Epidermal melanocyte (primary cell): ENCODE measurements at regions not wholly inside any gene's neighbourhood (a gene's known extent, or its start where the extent isn't known, plus 50 kb on each side); places are given as distances from the start of the nearest gene placed in this dataset.
"Not testable (repeated sequence)": the region's sequence is repeated elsewhere in the genome, so short reads cannot be mapped to it uniquely, and the experiment has no call there.

Experiments used
- DNase-seq: peaks from one replicate; pipeline ENCODE4 v3.0.0; 2011; ENCODE audit warnings: low spot score; ENCODE audit not compliant: insufficient read length

GRCh38 chr3:25184641-25185250 is 243.3 kb upstream of the RARB start:
- DNase-seq = no peak

GRCh38 chr3:25191673-25192072 is 236.4 kb upstream of the RARB start:
- no peak for DNase-seq

GRCh38 chr3:25199567-25199966 is 228.5 kb upstream of the RARB start:
- not testable (repeated sequence) for DNase-seq

GRCh38 chr3:25212736-25213135 is 215.3 kb upstream of the RARB start:
- no peak for DNase-seq

- no peak for DNase-seq
Observed at GRCh38 chr3:25214034-25214433, 214.0 kb upstream of the RARB start.

GRCh38 chr3:25218362-25218761 is 209.7 kb upstream of the RARB start:
- no peak for DNase-seq

- no peak for DNase-seq
Observed at GRCh38 chr3:25226747-25227146, 201.3 kb upstream of the RARB start.

- no peak for DNase-seq
Observed at GRCh38 chr3:25229586-25229985, 198.5 kb upstream of the RARB start.

GRCh38 chr3:25235031-25235430 is 193.0 kb upstream of the RARB start:
- no peak for DNase-seq

- DNase-seq = no peak
Observed at GRCh38 chr3:25235466-25235865, 192.6 kb upstream of the RARB start.

GRCh38 chr3:25237602-25238001 is 190.5 kb upstream of the RARB start:
- DNase-seq = no peak

GRCh38 chr3:25239042-25239441 is 189.0 kb upstream of the RARB start:
- DNase-seq = no peak

GRCh38 chr3:25246913-25247312 is 181.2 kb upstream of the RARB start:
- no peak for DNase-seq

GRCh38 chr3:25252291-25252690 is 175.8 kb upstream of the RARB start:
- no peak for DNase-seq

- DNase-seq = no peak
Observed at GRCh38 chr3:25257026-25257425, 171.0 kb upstream of the RARB start.

- DNase-seq = no peak
Observed at GRCh38 chr3:25259871-25260270, 168.2 kb upstream of the RARB start.

- no peak for DNase-seq
Observed at GRCh38 chr3:25262322-25262721, 165.7 kb upstream of the RARB start.

- no peak for DNase-seq
Observed at GRCh38 chr3:25265284-25265683, 162.8 kb upstream of the RARB start.

- no peak for DNase-seq
Observed at GRCh38 chr3:25266677-25267076, 161.4 kb upstream of the RARB start.

GRCh38 chr3:25272090-25272489 is 156.0 kb upstream of the RARB start:
- DNase-seq = no peak

GRCh38 chr3:25273582-25274171 is 154.4 kb upstream of the RARB start:
- DNase-seq = no peak

- no peak for DNase-seq
Observed at GRCh38 chr3:25277503-25277902, 150.6 kb upstream of the RARB start.

GRCh38 chr3:25281041-25281731 is 146.9 kb upstream of the RARB start:
- no peak for DNase-seq
